H1 (cell line): ENCODE measurements at regions not wholly inside any gene's neighbourhood (a gene's known extent, or its start where the extent isn't known, plus 50 kb on each side); places are given as distances from the start of the nearest gene placed in this dataset.

Experiments used
- CREB1 ChIP-seq: IDR thresholded peaks from 2 replicates; pipeline ENCODE4 v1.6.1; 2012; ENCODE audit warnings: inconsistent platforms
- GABPA ChIP-seq: IDR thresholded peaks from 2 replicates; pipeline ENCODE4 v1.6.1; 2011; ENCODE audit warnings: mild to moderate bottlenecking, low read length, moderate library complexity, borderline replicate concordance; ENCODE audit not compliant: insufficient read depth
- HDAC2 ChIP-seq, 2 experiments: fragments of 300-600 bp in 1 of 2; sonication (generic) in 1 of 2; IDR thresholded peaks; 2 replicates each; pipeline ENCODE4 v1.6.1; 2011 to 2012; ENCODE audit warnings: low read depth in 2 of 2, low read length in 2 of 2, mild to moderate bottlenecking in 2 of 2, moderate library complexity in 2 of 2, borderline replicate concordance in 1 of 2, inconsistent platforms in 1 of 2
- MAFK ChIP-seq: IDR thresholded peaks from 2 replicates; pipeline ENCODE4 v1.6.1; 2012; ENCODE audit warnings: low read depth, mild to moderate bottlenecking, improper control_type of control experiment, low read length
- USF2 ChIP-seq: IDR thresholded peaks from 2 replicates; pipeline ENCODE4 v1.6.1; 2011; ENCODE audit warnings: low read length, improper control_type of control experiment

GRCh38 chr1:38569932-38570656 is 289.5 kb downstream of the RRAGC start (continued):
- TF ChIP-seq USF2 = no peak
- no peak for TF ChIP-seq CREB1
- no peak for TF ChIP-seq MAFK
- no peak for TF ChIP-seq GABPA
- TF ChIP-seq HDAC2 (IDR thresholded peaks at IDR 0.05; ENCODE audit: borderline replicate concordance in 1 of 2, low read depth in 2 of 2, low read length in 2 of 2) = no peak
